GM23338 (cell line): ENCODE measurements at regions not wholly inside any gene's neighbourhood (a gene's known extent, or its start where the extent isn't known, plus 50 kb on each side); places are given as distances from the start of the nearest gene placed in this dataset.

Experiments used
- ATAC-seq: fragments of 200-7000 bp; cut with Tn5 transposase; 3 replicates; pipeline ENCODE4 v1.9.1; 2020
- DNase-seq: peaks from one replicate; pipeline ENCODE4 v3.0.0-alpha.2; 2015; ENCODE audit warnings: low spot score
- H2AFZ ChIP-seq: fragments of 200-600 bp; sonication (generic); 2 replicates; pipeline ENCODE4 v1.8.0; 2016; ENCODE audit warnings: antibody characterized with exemption, mild to moderate bottlenecking, moderate library complexity
- H3F3A ChIP-seq: fragments of 200-600 bp; sonication (generic); replicated peaks from 2 replicates; pipeline ENCODE4 v1.8.0; 2017; ENCODE audit warnings: antibody characterized with exemption, mixed run types, low read depth
- H3K27ac ChIP-seq: fragments of 200-600 bp; sonication (generic); 2 replicates; pipeline ENCODE4 v1.6.1; 2016; ENCODE audit warnings: low read depth
- H3K27me3 ChIP-seq: fragments of 200-600 bp; sonication (generic); 2 replicates; pipeline ENCODE4 v1.8.0; 2016; ENCODE audit warnings: mild to moderate bottlenecking, mixed run types, moderate library complexity; ENCODE audit not compliant: insufficient read depth
- H3K36me3 ChIP-seq: fragments of 200-600 bp; sonication (generic); 2 replicates; pipeline ENCODE4 v1.8.0; 2016; ENCODE audit warnings: mild to moderate bottlenecking; ENCODE audit not compliant: insufficient read depth
- H3K4me1 ChIP-seq: fragments of 200-600 bp; sonication (generic); 2 replicates; pipeline ENCODE4 v1.8.0; 2016; ENCODE audit warnings: mild to moderate bottlenecking, moderate library complexity; ENCODE audit not compliant: insufficient read depth
- H3K4me2 ChIP-seq: fragments of 200-600 bp; sonication (generic); 2 replicates; pipeline ENCODE4 v1.7.1; 2017; ENCODE audit warnings: mixed run types
- H3K4me3 ChIP-seq: fragments of 200-600 bp; sonication (generic); 2 replicates; pipeline ENCODE4 v1.6.1; 2016; ENCODE audit warnings: mixed run types
- H3K79me2 ChIP-seq: fragments of 200-600 bp; sonication (generic); replicated peaks from 2 replicates; pipeline ENCODE4 v1.8.0; 2017; ENCODE audit warnings: mild to moderate bottlenecking; ENCODE audit not compliant: insufficient read depth
- H3K9me2 ChIP-seq: fragments of 200-600 bp; sonication (generic); 2 replicates; pipeline ENCODE4 v1.8.0; 2017; ENCODE audit not compliant: insufficient read depth
- H4K20me1 ChIP-seq: fragments of 200-600 bp; sonication (generic); replicated peaks from 2 replicates; pipeline ENCODE4 v1.8.0; 2017; ENCODE audit warnings: mild to moderate bottlenecking; ENCODE audit not compliant: insufficient read depth
- H3K27ac Mint-ChIP-seq: 2 replicates; pipeline ENCODE4 v1.8.0; 2020; ENCODE audit warnings: inconsistent platforms, mild to moderate bottlenecking, moderate library complexity, mixed read lengths
- H3K27me3 Mint-ChIP-seq: 3 replicates; pipeline ENCODE4 v1.8.0; 2022; ENCODE audit warnings: low read depth, mild to moderate bottlenecking, moderate library complexity, mixed read lengths, inconsistent platforms; ENCODE audit not compliant: insufficient read depth, poor library complexity
- H3K36me3 Mint-ChIP-seq: 3 replicates; pipeline ENCODE4 v1.8.0; 2021; ENCODE audit warnings: low read depth, mild to moderate bottlenecking, inconsistent platforms, moderate library complexity, mixed read lengths
- H3K4me1 Mint-ChIP-seq: 3 replicates; pipeline ENCODE4 v1.8.0; 2020; ENCODE audit warnings: mild to moderate bottlenecking, inconsistent platforms, mixed read lengths
- H3K4me3 Mint-ChIP-seq: 3 replicates; pipeline ENCODE4 v1.8.0; 2021; ENCODE audit warnings: moderate library complexity, mild to moderate bottlenecking, inconsistent platforms, mixed read lengths
- H3K9me3 Mint-ChIP-seq: 3 replicates; pipeline ENCODE4 v1.8.0; 2020; ENCODE audit warnings: moderate library complexity, mild to moderate bottlenecking, inconsistent platforms, mixed read lengths
- CREB1 ChIP-seq: fragments of 250-450 bp; sonication (Bioruptor Pico); IDR thresholded peaks from 2 replicates; pipeline ENCODE4 v1.5.0; 2020; ENCODE audit warnings: low read depth, mild to moderate bottlenecking, moderate library complexity
- CTCF ChIP-seq, 2 experiments: fragments of 200-600 bp in 1 of 2; sonication (generic) in 1 of 2; conservative IDR thresholded peaks; 2 replicates each; pipeline versions ENCODE4 v1.5.1 to v1.6.1; 2016 to 2017; ENCODE audit warnings: antibody characterized with exemption in 2 of 2, low read depth in 2 of 2, mild to moderate bottlenecking in 2 of 2, moderate library complexity in 1 of 2
- ETS1 ChIP-seq: IDR thresholded peaks from 2 replicates; pipeline ENCODE4 v1.6.1; 2016; ENCODE audit warnings: antibody characterized with exemption
- EZH2 ChIP-seq: fragments of 200-600 bp; sonication (generic); IDR thresholded peaks from one replicate; pipeline ENCODE4 v1.8.0; 2017; ENCODE audit warnings: antibody characterized with exemption, mild to moderate bottlenecking, low read depth; ENCODE audit not compliant: unreplicated experiment
- EZH2phosphoT487 ChIP-seq: fragments of 200-600 bp; sonication (generic); IDR thresholded peaks from one replicate; pipeline ENCODE4 v1.8.1; 2018; ENCODE audit warnings: antibody characterized with exemption; ENCODE audit not compliant: unreplicated experiment
- JUNB ChIP-seq: IDR thresholded peaks from one replicate; pipeline ENCODE4 v1.6.1; 2016; ENCODE audit warnings: antibody characterized with exemption; ENCODE audit not compliant: unreplicated experiment
- NANOG ChIP-seq: IDR thresholded peaks from 2 replicates; pipeline ENCODE4 v1.6.1; 2016; ENCODE audit warnings: antibody characterized with exemption, borderline replicate concordance
- POLR2AphosphoS5 ChIP-seq: IDR thresholded peaks from 2 replicates; pipeline ENCODE4 v1.6.1; 2016; ENCODE audit warnings: antibody characterized with exemption, low read depth
- REST ChIP-seq: IDR thresholded peaks from one replicate; pipeline ENCODE4 v1.6.1; 2018; ENCODE audit warnings: antibody characterized with exemption; ENCODE audit not compliant: unreplicated experiment
- STAT1 ChIP-seq: IDR thresholded peaks from one replicate; pipeline ENCODE4 v1.6.1; 2016; ENCODE audit warnings: antibody characterized with exemption; ENCODE audit not compliant: unreplicated experiment
- ZNF114 ChIP-seq: fragments of 250-450 bp; sonication (Bioruptor Pico); IDR thresholded peaks from 2 replicates; pipeline ENCODE4 v1.5.0; 2020; ENCODE audit warnings: mild to moderate bottlenecking, moderate library complexity
- ZNF331 ChIP-seq: fragments of 250-450 bp; sonication (Bioruptor Pico); IDR thresholded peaks from 2 replicates; pipeline ENCODE4 v1.5.0; 2020; ENCODE audit warnings: low read depth, mild to moderate bottlenecking, moderate library complexity
- ZNF462 ChIP-seq: fragments of 250-450 bp; sonication (Bioruptor Pico); IDR thresholded peaks from 2 replicates; pipeline ENCODE4 v1.5.0; 2020; ENCODE audit warnings: mild to moderate bottlenecking, moderate library complexity

GRCh38 chr22:44437216-44438055 lies 60.6 kb downstream of the RTL6 start:
- no peak overlapping the region for H2AFZ ChIP-seq

More at GRCh38 chr22:44437216-44438055, 60.6 kb downstream of the RTL6 start:
- H3K4me3 Mint-ChIP-seq, result no peak overlapping the region
- ATAC-seq (no peak), DNase-seq (no peak)
- Histone ChIP-seq H3K27ac (no peak overlapping the region), H3K4me1 (no peaks in the 10 kb centered on the region), H3K27me3 (no peaks in the 10 kb centered on the region), H3K9me2 (0 out of 2 replicates have a peak, but pooled peaks cover 2% of the 10 kb centered on the region), H4K20me1 (no peaks in the 10 kb centered on the region), H3K4me3 (no peak overlapping the region), H3K36me3 (no peaks in the 10 kb centered on the region), H3K4me2 (no peak overlapping the region), H3K79me2 (no peaks in the 10 kb centered on the region), H3F3A (no peaks in the 10 kb centered on the region)
- H3K36me3 Mint-ChIP-seq, result no peaks in the 10 kb centered on the region
- no peaks in the 10 kb centered on the region; the same call in 2 of the 3 replicates for H3K9me3 Mint-ChIP-seq
- H3K27ac Mint-ChIP-seq, result no peak overlapping the region
- H3K27me3 Mint-ChIP-seq, result peaks cover 6% of the 10 kb centered on the region
- H3K4me1 Mint-ChIP-seq, result peaks cover 4% of the 10 kb centered on the region; the same call in 2 of the 3 replicates
- no peak for TF ChIP-seq ZNF114
- TF ChIP-seq CTCF (conservative IDR thresholded peaks at IDR 0.05; ENCODE audit: low read depth in 2 of 2), result no peak
- TF ChIP-seq ETS1, result no peak
- TF ChIP-seq JUNB, result no peak
- TF ChIP-seq EZH2phosphoT487, result no peak
- TF ChIP-seq EZH2, result no peak
- TF ChIP-seq STAT1, result no peak
- no peak for TF ChIP-seq ZNF462 (CRISPR knock-in tag)
- no peak for TF ChIP-seq CREB1
- TF ChIP-seq ZNF331 (CRISPR knock-in tag), result no peak
- TF ChIP-seq NANOG, result no peak
- TF ChIP-seq POLR2AphosphoS5, result no peak
- TF ChIP-seq REST, result no peak
